GM12874 (cell line): ENCODE measurements at regions not wholly inside any gene's neighbourhood (a gene's known extent, or its start where the extent isn't known, plus 50 kb on each side); places are given as distances from the start of the nearest gene placed in this dataset.

Experiments
- TF ChIP-seq, protein P1 (sequence below): IDR thresholded peaks from 2 replicates; pipeline ENCODE4 v1.5.1; 2011; ENCODE audit warnings: low read depth, mild to moderate bottlenecking, control low read depth, low read length, moderate library complexity; ENCODE audit not compliant: insufficient read depth

DNA sequence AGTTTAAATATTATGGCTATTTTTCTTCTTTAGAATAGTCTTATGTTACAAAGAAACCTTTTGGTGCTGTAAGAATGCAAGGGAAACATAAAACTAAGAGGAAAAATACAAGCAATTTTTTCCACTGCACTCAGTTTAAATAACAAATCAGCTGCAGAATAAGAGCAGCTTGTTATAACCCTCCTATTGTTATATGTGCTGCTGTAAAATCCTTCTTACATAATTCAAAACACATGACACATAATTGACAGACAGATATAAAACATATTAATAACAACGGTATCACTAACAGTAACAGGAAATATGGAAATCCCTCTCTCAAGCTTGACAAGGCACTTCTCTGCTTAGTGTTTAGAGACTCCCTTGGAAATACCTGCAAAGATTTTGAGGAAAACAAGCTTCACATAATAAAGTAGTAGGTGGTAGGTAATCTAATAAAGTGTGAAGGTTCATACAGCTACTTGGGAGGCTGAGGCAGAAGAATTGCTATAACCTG lies 385.3 kb upstream of the HS3ST1 start:
- TF ChIP-seq, protein P1, sequence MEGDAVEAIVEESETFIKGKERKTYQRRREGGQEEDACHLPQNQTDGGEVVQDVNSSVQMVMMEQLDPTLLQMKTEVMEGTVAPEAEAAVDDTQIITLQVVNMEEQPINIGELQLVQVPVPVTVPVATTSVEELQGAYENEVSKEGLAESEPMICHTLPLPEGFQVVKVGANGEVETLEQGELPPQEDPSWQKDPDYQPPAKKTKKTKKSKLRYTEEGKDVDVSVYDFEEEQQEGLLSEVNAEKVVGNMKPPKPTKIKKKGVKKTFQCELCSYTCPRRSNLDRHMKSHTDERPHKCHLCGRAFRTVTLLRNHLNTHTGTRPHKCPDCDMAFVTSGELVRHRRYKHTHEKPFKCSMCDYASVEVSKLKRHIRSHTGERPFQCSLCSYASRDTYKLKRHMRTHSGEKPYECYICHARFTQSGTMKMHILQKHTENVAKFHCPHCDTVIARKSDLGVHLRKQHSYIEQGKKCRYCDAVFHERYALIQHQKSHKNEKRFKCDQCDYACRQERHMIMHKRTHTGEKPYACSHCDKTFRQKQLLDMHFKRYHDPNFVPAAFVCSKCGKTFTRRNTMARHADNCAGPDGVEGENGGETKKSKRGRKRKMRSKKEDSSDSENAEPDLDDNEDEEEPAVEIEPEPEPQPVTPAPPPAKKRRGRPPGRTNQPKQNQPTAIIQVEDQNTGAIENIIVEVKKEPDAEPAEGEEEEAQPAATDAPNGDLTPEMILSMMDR = no peak

DNA sequence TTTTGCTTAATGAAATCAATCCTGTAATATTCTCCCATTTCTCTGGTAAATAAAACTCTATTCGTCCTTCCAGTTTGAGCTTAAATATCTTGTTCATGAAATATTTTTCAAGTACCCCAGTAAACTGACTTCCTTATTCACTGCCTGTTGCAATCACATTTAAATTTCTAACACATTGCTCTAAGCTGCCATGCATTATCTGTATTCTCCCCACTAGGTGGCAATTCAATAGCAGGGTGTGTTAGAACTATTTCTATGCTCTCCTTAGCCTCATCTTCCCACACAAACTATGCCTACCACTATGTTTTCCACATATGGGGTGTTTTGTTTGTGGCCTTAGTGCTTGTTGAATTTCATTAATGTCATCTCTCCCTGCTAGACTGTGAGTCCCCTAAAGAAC lies 377.1 kb upstream of the HS3ST1 start:
- TF ChIP-seq, protein P1 = no peak

GRCh38 chr4:11801466-11802446 lies 373.1 kb upstream of the HS3ST1 start:
- TF ChIP-seq, protein P1 = no peak

GRCh38 chr4:11799196-11799595 lies 370.5 kb upstream of the HS3ST1 start:
- TF ChIP-seq, protein P1 = no peak

- TF ChIP-seq, protein P1 = no peak
These were observed 363.1 kb upstream of the HS3ST1 start for GRCh38 chr4:11791797-11792196.

- TF ChIP-seq, protein P1 = no peak
These were observed 361.5 kb upstream of the HS3ST1 start for GRCh38 chr4:11790230-11790629.

DNA sequence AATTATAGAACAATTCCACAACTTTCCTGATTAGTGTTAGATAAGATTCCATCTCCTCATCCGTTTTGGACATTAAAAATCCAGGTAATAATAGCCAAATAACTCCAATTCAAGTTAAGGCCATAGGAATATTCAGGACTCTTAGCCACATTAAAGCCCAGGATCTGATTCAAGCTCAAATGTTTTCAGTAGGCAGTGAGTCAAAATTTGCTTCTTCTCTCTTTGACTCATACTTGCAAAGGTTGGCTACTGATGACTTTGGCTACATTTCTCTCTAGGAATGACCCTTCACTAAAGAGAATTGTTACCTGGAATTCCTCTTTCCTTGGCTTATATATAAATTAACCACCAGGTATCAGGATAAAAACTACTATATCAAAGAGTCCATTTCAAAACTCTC lies 354.9 kb upstream of the HS3ST1 start:
- TF ChIP-seq, protein P1 = no peak
